A673 (cell line): ENCODE measurements at regions not wholly inside any gene's neighbourhood (a gene's known extent, or its start where the extent isn't known, plus 50 kb on each side); places are given as distances from the start of the nearest gene placed in this dataset.

Experiments
- EZH2 ChIP-seq: fragments of 200-600 bp; sonication (generic); IDR thresholded peaks from 2 replicates; pipeline ENCODE4 v1.6.1; 2017; ENCODE audit warnings: borderline replicate concordance, low read depth, mild to moderate bottlenecking, mixed read lengths, antibody characterized with exemption, low read length; ENCODE audit not compliant: poor library complexity, severe bottlenecking
- TF ChIP-seq, protein P1 (sequence below): fragments of 300-800, 200-600 bp; sonication (generic); conservative IDR thresholded peaks from 2 replicates; pipeline ENCODE4 v1.5.1; 2017; ENCODE audit warnings: low read depth, mild to moderate bottlenecking, antibody characterized with exemption, low read length, moderate library complexity, mixed read lengths

DNA sequence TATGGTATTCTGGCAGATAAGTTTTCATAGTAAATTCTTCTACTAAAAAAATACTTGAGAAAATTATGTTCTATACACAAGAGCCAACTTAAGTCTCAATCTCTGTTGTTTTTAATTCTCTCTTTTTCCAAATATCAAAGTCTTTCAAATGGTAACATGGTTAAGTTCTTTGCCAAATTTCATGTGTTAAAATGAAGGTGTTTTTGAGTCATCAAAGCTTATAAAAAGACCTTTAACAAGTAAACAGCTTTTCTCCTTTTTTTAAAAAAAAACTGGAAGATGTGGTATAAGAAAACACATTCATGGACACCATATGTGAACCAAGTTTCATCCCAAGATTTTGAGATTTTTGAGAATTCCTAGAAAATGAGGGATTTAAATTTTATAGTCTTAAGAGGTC is 111.3 kb downstream of the FOXG1 start:
- TF ChIP-seq, protein P1, sequence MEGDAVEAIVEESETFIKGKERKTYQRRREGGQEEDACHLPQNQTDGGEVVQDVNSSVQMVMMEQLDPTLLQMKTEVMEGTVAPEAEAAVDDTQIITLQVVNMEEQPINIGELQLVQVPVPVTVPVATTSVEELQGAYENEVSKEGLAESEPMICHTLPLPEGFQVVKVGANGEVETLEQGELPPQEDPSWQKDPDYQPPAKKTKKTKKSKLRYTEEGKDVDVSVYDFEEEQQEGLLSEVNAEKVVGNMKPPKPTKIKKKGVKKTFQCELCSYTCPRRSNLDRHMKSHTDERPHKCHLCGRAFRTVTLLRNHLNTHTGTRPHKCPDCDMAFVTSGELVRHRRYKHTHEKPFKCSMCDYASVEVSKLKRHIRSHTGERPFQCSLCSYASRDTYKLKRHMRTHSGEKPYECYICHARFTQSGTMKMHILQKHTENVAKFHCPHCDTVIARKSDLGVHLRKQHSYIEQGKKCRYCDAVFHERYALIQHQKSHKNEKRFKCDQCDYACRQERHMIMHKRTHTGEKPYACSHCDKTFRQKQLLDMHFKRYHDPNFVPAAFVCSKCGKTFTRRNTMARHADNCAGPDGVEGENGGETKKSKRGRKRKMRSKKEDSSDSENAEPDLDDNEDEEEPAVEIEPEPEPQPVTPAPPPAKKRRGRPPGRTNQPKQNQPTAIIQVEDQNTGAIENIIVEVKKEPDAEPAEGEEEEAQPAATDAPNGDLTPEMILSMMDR: no peak
- TF ChIP-seq EZH2: no peak
